GM21825 (cell line): ENCODE measurements at regions not wholly inside any gene's neighbourhood (a gene's known extent, or its start where the extent isn't known, plus 50 kb on each side); places are given as distances from the start of the nearest gene placed in this dataset.
"Not testable (repeated sequence)": the region's sequence is repeated elsewhere in the genome, so short reads cannot be mapped to it uniquely, and the experiment has no call there.

Experiments
- ATAC-seq: cut with Tn5 transposase; IDR thresholded peaks from one replicate; pipeline ENCODE4 v1.9.1; 2021; ENCODE audit warnings: mild to moderate bottlenecking, moderate library complexity; ENCODE audit not compliant: unreplicated experiment

DNA sequence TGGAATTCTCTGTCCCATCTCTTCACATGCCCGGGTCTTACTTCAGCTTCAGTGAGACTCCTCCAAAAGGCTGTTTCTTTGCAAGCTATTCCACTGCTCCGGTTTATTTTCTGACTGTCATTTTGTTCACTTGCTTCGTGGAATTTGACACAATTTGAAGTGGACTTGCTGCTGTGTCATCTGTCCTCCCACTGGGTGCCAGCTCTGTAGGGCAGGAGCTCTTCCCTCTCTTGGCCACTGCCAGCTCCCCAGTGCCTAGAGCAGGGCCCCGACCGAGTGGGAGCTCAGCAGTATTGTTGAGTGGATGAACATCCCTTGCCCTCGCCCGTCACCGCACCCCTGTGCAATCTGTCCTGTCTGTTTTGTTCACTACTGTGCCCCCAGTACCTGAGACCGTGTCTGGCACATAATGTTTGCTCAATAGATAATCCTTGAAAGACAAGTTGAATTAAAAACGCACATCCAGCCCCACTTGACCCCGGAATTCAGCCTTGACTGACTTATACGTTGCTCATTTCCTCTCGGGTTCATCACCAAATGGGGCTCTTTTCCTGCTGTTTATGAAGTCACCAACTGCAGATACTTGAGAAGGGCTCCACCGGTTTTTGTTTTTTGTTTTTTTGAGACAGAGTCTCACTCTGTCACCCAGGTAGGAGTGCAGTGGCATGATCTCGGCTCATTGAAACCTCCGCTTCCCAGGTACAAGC, 170.3 kb upstream of the KCNG1 start:
- no peak for ATAC-seq

DNA sequence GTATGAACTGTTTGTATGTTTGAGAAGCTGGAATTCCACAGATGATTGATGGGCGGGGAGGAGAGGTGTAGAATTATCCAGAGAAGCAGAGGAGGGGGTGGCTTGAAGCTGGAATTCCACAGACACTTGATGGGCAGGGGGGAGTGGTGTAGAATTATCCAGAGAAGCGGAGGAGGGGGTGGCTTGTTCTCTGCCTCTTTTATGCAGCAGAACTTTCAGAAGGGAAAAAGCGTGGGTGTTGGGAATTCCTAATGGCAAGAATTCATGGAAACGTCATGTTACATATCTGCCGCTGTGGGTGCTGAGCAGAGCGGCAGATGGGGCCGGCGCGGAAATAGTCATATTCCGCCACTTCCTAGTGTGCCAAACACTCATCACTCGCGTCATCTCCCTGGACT, 167.9 kb upstream of the KCNG1 start:
- no peak for ATAC-seq

GRCh38 chr20:51189814-51190782, 167.2 kb upstream of the KCNG1 start:
- no peak for ATAC-seq

GRCh38 chr20:51188941-51189340, 166.0 kb upstream of the KCNG1 start:
- ATAC-seq: no peak

- no peak for ATAC-seq
Observed at GRCh38 chr20:51187261-51187660, 164.4 kb upstream of the KCNG1 start.

DNA sequence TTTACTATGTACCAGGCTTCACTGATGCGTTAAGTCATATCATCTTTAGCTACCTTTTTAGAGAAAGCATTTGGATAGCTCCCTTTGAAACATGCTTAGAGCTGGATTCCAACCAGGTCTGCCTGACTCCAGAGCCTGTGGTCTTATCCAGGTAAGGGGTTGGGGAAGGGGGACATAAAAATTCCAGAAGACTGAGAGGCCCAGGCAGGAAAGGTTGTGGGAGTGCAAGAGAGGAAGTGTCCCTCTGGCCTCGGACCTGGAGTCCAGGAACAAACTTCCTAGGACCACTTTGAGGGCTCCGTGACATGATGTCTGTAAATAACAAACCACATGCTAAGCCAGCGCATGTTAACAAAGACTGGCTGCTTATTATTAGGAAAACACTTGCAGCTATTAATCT, 163.0 kb upstream of the KCNG1 start:
- ATAC-seq: no peak

DNA sequence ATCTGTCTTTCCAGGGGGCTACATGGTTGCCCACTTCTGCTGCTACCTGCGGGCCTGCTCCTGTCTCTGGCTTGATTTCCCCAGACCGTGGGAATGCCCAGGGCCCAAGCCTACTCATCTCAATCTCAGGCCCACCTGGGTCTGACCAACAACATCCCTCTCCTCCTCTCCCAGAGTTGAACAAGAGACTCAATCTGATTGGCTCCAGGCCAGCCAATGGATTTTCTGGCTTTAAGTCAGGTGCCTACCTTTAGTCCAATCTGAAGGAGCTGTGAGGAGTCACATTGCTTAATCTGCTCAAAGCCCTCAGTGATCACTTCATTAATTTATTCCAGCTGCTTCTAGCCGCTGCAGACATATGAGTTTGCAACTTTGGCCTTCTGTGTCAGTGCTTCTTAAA, 162.4 kb upstream of the KCNG1 start:
- ATAC-seq: no peak

DNA sequence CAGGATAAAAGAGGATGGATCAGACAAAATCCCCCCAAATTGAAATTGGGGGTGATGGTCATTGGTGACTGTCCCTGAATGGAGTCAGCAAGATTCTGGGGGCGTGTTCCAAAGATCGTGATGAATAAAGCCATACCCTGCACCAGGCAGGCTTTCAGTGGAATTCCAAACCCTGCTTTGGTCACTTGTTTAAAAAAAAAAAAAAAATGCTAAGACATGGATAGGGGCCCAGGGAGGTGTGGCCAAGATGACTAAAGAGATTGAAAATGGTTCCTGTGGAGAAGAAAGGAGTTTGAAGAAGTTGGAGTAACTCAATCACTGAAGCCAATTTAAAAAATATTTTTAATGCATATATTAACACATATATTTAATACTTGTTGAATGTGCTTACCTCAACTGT, 161.4 kb upstream of the KCNG1 start:
- no peak for ATAC-seq

DNA sequence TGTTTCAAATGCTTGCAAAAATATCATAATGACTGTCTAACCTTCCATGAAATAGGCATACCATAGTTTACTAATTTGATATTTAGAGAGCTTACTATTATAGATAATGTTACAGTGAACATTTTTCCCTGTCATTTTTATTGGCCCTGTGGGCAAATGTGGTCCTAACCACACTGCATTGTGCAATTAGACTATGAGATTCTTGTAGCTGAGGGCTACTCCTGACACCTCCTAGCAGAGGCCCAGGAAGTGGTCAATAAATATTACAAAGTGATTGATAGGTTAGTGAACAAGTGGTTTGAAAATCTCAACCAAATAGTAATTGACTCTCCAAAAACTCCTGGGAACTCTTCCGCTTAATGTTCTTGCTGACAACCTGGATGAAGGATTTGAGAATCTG, 160.5 kb upstream of the KCNG1 start:
- no peak for ATAC-seq

DNA sequence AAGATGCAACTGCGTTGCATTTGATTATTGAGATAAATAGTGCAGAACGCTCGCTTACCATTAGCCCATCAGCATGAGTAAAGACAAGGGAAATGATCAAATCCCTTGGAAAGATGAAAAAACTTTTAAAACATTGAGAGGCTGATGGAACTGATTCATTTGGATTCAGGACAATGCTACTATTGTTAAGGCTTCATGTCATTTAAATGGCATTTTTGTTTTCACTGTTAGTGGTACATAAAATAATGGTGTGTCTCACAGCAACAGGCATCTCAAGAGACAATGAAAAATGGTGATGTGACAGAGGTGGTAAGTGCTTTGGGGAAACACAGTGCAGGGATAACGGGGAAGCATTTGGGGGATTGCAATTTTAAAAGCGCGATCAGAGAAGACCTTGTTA, 159.7 kb upstream of the KCNG1 start:
- no peak for ATAC-seq

- no peak for ATAC-seq
Observed at GRCh38 chr20:51178153-51178552, 155.2 kb upstream of the KCNG1 start.

DNA sequence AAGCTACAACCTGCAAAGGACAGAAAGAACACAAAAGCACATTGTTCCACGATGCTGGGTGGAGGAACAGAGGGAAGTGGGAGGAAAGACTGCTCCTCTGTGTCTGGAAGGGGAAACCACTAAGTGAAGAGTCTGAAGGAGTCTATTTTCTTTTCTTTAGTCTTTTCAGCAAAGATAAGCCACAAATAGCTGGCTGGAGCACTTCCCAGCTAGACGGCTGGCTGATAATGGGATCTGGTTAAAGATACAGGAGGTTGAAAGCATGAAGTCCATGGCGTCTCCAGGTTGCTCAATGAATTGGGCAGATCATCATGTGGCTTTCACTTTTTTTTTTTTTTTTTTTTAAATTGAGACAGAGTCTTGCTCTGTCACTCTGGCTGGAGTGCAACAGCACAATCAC, 154.0 kb upstream of the KCNG1 start:
- ATAC-seq: no peak

GRCh38 chr20:51176446-51176845, 153.5 kb upstream of the KCNG1 start:
- no peak for ATAC-seq

GRCh38 chr20:51175724-51176123, 152.8 kb upstream of the KCNG1 start:
- no peak for ATAC-seq

GRCh38 chr20:51175156-51175555, 152.2 kb upstream of the KCNG1 start:
- no peak for ATAC-seq

DNA sequence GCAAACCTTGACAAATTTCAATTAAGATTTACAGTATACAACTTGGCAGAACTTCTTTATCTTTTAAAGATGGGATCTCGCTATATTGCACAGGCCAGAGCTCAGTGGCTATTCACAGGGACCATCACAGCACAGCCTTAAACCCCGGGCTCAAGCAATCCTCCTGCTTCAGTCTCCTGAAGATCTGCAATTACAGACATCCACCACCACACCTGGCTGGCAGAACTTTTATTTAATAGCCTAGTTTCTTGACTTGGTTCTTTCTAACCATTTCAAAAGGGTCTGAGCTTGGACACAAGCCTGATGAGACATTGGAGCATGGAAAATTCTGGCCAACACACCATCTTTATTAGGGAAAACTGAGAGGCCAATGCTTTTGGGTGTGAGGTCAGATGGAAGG, 151.6 kb upstream of the KCNG1 start:
- no peak for ATAC-seq

DNA sequence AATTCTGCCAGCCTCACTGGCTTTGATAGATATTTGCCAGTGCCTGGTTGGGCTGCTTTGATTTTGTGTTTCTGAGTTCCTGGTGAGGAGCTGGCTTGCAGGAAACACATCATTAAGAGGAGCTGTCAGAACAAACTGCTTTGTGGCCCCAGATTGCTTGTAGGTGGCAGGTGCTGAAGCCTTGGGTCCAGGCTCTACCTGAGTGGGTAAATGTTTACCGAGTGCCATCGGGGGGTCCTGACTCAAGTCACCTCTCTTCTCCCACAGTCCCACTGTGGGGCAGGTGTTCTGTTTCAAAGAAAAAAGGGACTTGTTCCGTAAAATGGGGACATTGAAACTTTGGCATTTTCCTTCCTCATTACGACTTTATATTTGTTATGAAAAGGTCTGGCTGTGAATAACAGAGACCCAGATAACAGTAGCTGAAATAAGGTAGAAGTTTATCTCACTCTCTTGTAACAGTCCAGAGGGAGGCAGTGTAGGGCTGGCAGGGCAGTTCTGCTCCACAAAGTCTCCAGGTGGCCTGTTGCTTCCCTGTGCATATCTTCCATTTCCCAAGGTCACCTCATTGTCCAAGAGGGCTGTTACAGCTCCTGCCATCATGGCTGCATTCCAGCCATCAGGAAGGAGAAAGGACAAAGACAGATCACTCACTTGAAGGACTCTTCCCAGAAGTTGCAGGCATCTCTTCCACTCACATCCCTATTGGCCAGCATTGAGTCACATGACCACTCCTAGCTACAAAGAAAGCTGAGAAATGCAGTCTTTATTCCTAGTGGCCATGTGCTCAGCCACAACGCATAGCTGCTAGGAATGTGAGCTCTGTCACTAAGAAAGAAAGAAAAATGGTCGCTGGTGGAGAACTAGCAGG, 149.9 kb upstream of the KCNG1 start:
- ATAC-seq: no peak

DNA sequence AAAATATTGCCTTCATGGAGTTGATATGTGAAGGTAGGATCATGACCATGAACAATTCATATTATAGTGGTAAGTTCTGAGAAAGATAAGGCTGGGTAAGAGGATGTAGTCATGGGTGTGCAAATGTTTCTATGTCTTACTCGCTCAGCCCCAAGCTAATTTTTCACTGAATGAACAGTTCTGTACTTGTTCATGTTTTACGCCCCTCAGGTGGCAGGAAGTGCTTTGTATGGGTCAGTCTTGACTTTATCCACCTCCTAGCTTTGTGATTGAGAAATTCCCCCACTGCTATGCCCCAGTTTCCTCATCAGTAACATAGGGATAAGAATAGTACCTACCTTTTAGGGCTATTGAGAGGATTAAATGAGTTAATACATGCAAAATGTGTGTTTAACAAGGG, 148.2 kb upstream of the KCNG1 start:
- no peak for ATAC-seq

DNA sequence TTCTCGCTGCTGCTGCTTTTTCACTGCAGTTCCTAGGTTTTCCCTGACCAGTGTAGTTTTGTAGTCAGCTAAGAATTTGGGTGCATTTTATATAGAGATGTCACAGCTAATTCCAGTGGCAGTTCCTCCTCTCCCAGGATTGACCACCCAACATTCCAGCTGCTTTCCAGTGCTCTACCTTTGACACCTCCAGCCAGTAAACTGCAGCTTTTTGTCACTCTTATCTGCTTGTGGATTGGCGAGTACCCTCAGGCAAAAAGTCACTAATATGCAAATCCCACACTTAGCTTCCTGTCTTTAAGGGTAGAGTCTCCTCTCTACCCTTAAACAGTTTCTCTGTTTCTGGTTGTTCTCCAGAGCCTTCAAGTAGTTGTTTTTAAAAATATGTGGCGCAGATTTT, 146.9 kb upstream of the KCNG1 start:
- no peak for ATAC-seq

GRCh38 chr20:51167911-51168310, 145.0 kb upstream of the KCNG1 start:
- not testable (repeated sequence) for ATAC-seq

GRCh38 chr20:51166489-51166888, 143.6 kb upstream of the KCNG1 start:
- ATAC-seq: no peak
